ENCODE measurements at regions not wholly inside any gene's neighbourhood (a gene's known extent, or its start where the extent isn't known, plus 50 kb on each side); places are given as distances from the start of the nearest gene placed in this dataset.

GRCh38 chr2:2743164-2743571 is 412.1 kb upstream of the MYT1L start:
- TF ChIP-seq, protein P1, sequence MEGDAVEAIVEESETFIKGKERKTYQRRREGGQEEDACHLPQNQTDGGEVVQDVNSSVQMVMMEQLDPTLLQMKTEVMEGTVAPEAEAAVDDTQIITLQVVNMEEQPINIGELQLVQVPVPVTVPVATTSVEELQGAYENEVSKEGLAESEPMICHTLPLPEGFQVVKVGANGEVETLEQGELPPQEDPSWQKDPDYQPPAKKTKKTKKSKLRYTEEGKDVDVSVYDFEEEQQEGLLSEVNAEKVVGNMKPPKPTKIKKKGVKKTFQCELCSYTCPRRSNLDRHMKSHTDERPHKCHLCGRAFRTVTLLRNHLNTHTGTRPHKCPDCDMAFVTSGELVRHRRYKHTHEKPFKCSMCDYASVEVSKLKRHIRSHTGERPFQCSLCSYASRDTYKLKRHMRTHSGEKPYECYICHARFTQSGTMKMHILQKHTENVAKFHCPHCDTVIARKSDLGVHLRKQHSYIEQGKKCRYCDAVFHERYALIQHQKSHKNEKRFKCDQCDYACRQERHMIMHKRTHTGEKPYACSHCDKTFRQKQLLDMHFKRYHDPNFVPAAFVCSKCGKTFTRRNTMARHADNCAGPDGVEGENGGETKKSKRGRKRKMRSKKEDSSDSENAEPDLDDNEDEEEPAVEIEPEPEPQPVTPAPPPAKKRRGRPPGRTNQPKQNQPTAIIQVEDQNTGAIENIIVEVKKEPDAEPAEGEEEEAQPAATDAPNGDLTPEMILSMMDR (IDR thresholded peaks at IDR 0.05; ENCODE audit: poor library complexity), result no peak
- TF ChIP-seq EZH2 (IDR thresholded peaks at IDR 0.05; ENCODE audit: borderline replicate concordance), result no peak
